Activated CD8-positive, alpha-beta T cell treated with anti-CD3 and anti-CD28 coated beads for 36 hours (primary cell): ENCODE measurements at regions not wholly inside any gene's neighbourhood (a gene's known extent, or its start where the extent isn't known, plus 50 kb on each side); places are given as distances from the start of the nearest gene placed in this dataset.

Source experiments
- ATAC-seq: fragments of 200-7000 bp; cut with Tn5 transposase; one replicate; pipeline ENCODE4 v1.10.0; 2021; ENCODE audit warnings: mild to moderate bottlenecking, moderate library complexity
- CTCF ChIA-PET: fragments of 350-600 bp; sonication (Branson Sonifier 250); formaldehyde crosslinking; loops from one replicate; lab custom pipeline; 2021; ENCODE audit warnings: antibody characterized with exemption; lab: Charles Lee
- POLR2A ChIA-PET: fragments of 350-600 bp; sonication (Branson Sonifier 250); formaldehyde crosslinking; loops from one replicate; lab custom pipeline; 2021; ENCODE audit warnings: antibody characterized with exemption; lab: Charles Lee
- DNase-seq: peaks from one replicate; pipeline ENCODE4 v3.0.0-alpha.2; 2020
- H3K27ac Mint-ChIP-seq: one replicate; pipeline ENCODE4 v1.8.0; 2021; ENCODE audit warnings: mild to moderate bottlenecking, mixed read lengths
- H3K27me3 Mint-ChIP-seq: one replicate; pipeline ENCODE4 v1.8.0; 2021; ENCODE audit warnings: mixed read lengths
- H3K36me3 Mint-ChIP-seq: one replicate; pipeline ENCODE4 v1.8.0; 2021; ENCODE audit warnings: low read depth, mixed read lengths
- H3K4me1 Mint-ChIP-seq: one replicate; pipeline ENCODE4 v1.8.0; 2021; ENCODE audit warnings: low read depth, mixed read lengths
- H3K4me3 Mint-ChIP-seq: one replicate; pipeline ENCODE4 v1.8.0; 2021; ENCODE audit warnings: mild to moderate bottlenecking, moderate library complexity, mixed read lengths
- H3K9me3 Mint-ChIP-seq: one replicate; pipeline ENCODE4 v1.8.0; 2021; ENCODE audit warnings: mixed read lengths
- intact Hi-C: fragments of 100-400 bp; cut with micrococcal nuclease; formaldehyde crosslinking; loops from one replicate; pipeline ENCODE4 v1.10.0; 2022
- TF ChIP-seq, protein P1 (sequence below): fragments of 200-600 bp; IDR thresholded peaks from one replicate; pipeline ENCODE4 v1.8.0; 2022; ENCODE audit warnings: antibody characterized with exemption, mild to moderate bottlenecking

DNA sequence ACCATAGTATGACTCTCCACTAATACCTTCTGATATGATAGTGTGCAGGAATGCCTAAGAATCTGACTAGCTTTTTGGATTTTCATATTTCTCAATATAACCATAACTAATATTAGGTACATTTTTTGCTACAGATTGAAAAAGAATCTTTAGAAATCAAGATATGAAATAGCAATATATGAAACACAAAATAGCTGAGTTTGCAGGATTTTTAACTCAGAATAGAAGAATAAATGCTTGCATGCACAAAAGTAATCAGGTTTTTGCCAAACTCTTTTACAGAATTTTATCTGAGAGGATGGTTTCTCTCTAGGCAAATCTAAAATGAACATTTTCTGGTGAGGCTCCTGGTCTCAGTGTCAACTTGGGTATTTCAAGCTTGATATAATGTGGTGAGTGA lies 402.6 kb downstream of the TMEM232 start:
- ATAC-seq (no peak), DNase-seq (no peak)
- Mint-ChIP-seq H3K27me3 (no peaks in the 10 kb centered on the region), H3K9me3 (no peaks in the 10 kb centered on the region), H3K4me3 (no peak overlapping the region), H3K4me1 (no peaks in the 10 kb centered on the region), H3K36me3 (no peaks in the 10 kb centered on the region), H3K27ac (no peak overlapping the region)
- ChIA-PET POLR2A (no interaction called here), CTCF (no interaction called here)
- TF ChIP-seq, protein P1, sequence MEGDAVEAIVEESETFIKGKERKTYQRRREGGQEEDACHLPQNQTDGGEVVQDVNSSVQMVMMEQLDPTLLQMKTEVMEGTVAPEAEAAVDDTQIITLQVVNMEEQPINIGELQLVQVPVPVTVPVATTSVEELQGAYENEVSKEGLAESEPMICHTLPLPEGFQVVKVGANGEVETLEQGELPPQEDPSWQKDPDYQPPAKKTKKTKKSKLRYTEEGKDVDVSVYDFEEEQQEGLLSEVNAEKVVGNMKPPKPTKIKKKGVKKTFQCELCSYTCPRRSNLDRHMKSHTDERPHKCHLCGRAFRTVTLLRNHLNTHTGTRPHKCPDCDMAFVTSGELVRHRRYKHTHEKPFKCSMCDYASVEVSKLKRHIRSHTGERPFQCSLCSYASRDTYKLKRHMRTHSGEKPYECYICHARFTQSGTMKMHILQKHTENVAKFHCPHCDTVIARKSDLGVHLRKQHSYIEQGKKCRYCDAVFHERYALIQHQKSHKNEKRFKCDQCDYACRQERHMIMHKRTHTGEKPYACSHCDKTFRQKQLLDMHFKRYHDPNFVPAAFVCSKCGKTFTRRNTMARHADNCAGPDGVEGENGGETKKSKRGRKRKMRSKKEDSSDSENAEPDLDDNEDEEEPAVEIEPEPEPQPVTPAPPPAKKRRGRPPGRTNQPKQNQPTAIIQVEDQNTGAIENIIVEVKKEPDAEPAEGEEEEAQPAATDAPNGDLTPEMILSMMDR, result no peak
- intact Hi-C loops, result no loop called here

DNA sequence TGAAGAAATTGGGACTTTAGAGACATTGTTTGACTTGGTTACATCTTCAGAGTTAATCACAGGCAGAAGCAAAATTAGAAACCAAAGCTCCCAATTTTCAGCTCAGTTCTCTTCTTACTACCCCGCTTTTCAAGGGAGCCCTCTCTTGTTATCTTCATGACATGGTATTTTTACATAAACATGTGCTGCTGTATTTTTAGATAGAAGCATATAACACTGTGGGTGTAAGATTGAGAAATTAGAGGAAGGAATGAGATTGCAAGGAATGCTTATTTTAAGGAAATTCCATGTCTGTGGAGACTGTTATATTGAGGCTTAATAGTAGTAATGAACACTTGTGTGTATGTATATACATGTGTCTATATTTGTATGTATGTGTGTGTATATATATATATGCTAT lies 401.6 kb downstream of the TMEM232 start:
- ChIA-PET POLR2A (no interaction called here), CTCF (no interaction called here)
- no peaks in the 10 kb centered on the region for H3K36me3 Mint-ChIP-seq
- H3K9me3 Mint-ChIP-seq, result no peaks in the 10 kb centered on the region
- H3K27me3 Mint-ChIP-seq, result no peaks in the 10 kb centered on the region
- ATAC-seq, result no peak
- H3K4me3 Mint-ChIP-seq, result no peak overlapping the region
- no peak overlapping the region for H3K27ac Mint-ChIP-seq
- TF ChIP-seq, protein P1, result no peak
- intact Hi-C loops, result no loop called here
- no peaks in the 10 kb centered on the region for H3K4me1 Mint-ChIP-seq
- DNase-seq, result no peak

DNA sequence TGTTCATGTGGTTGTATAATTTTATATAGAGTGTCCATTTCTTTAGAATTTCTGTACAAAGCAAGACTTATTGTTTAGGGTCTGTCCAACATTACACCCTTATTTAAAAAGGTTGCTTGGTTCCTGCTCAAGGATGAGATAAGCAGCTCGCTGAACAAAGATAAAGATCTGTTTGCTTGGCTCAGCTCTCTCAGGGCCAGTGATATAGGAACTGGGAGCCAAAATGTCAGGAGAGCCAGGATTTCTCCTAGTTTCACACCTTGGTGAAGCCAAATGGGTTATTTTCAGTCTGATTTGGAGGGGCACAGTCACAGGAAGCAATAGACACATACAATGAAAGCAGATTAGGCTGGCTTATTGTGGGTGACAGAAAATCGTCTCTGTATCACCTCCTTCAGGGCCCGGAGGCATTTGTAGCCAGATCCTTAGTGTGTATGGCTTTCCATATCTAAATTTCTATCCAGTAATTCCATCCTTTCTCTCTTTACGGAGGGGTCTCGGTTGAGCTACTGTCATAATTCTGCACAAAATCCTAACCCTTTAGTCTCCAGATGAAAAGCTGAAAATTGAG lies 396.4 kb downstream of the TMEM232 start:
- ChIA-PET CTCF (interaction anchor here (1.3 kb wide), 1 partner anchor 215 kb away, joined by 3 read pairs; no protein-coding TSS in a partner anchor), POLR2A (no interaction called here)
- Mint-ChIP-seq H3K27ac (no peak overlapping the region), H3K4me1 (no peaks in the 10 kb centered on the region), H3K9me3 (no peaks in the 10 kb centered on the region), H3K27me3 (no peaks in the 10 kb centered on the region), H3K36me3 (no peaks in the 10 kb centered on the region), H3K4me3 (no peak overlapping the region)
- no peak for DNase-seq
- intact Hi-C loops, result no loop called here
- TF ChIP-seq, protein P1, result no peak
- ATAC-seq, result no peak

GRCh38 chr5:110333384-110333783 lies 393.1 kb downstream of the TMEM232 start:
- TF ChIP-seq, protein P1, result peak; percentile 25
- H3K9me3 Mint-ChIP-seq, result no peaks in the 10 kb centered on the region
- intact Hi-C loops, result no loop called here
- H3K27ac Mint-ChIP-seq, result no peak overlapping the region
- H3K36me3 Mint-ChIP-seq, result no peaks in the 10 kb centered on the region
- H3K27me3 Mint-ChIP-seq, result no peaks in the 10 kb centered on the region
- no peaks in the 10 kb centered on the region for H3K4me1 Mint-ChIP-seq
- no peak overlapping the region for H3K4me3 Mint-ChIP-seq
- POLR2A ChIA-PET, result no interaction called here
- DNase-seq (peak; percentile 26), ATAC-seq (no peak)
- CTCF ChIA-PET, result interaction anchor here (0.7 to 1.5 kb wide), 4 partner anchors 9 to 400 kb away, joined by 3 read pairs; no protein-coding TSS in a partner anchor

DNA sequence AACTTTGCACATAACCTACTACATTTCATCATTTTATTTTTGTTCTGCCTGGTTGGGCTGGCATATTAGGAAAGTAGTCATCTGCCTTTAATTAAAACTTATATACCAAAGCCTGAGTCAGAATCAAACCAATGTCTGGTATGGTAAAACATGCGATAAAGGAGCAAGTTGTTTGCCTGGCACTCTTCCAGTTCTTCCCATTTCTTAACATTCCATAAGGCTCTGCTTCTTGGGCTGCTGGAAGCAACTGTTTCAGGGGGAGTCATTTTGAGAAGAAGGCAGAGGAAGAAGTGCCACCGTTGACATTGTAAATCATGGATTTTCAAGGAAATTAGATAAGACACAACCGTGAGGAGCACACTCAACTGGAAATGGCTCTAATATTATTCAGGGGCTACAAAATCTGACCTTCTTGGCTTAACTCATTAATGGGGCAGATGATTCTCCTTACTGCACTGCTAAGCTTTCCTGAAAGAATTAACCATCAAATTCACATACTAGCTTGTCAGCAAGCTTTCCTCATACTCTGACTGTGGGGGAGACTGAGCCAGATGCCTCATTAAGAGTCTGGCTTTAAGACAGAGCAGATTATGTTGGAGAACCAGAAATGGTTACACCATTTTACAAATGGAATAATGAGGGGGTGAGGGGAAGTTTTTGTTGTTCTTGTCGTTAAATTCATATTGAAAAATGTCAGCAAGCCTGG lies 391.0 kb downstream of the TMEM232 start:
- TF ChIP-seq, protein P1, result no peak
- H3K9me3 Mint-ChIP-seq, result no peaks in the 10 kb centered on the region
- no peak overlapping the region for H3K27ac Mint-ChIP-seq
- H3K27me3 Mint-ChIP-seq, result no peaks in the 10 kb centered on the region
- ATAC-seq, result no peak
- ChIA-PET CTCF (no interaction called here), POLR2A (no interaction called here)
- H3K36me3 Mint-ChIP-seq, result no peaks in the 10 kb centered on the region
- DNase-seq, result no peak
- no peak overlapping the region for H3K4me3 Mint-ChIP-seq
- H3K4me1 Mint-ChIP-seq, result no peaks in the 10 kb centered on the region
- intact Hi-C loops, result no loop called here
